ENCODE measurements at regions not wholly inside any gene's neighbourhood (a gene's known extent, or its start where the extent isn't known, plus 50 kb on each side); places are given as distances from the start of the nearest gene placed in this dataset.

GRCh38 chr19:57037556-57037955 is 82.2 kb upstream of the USP29 start:
- H3K36me3 ChIP-seq (ENCODE audit: control insufficient read depth in 1 of 2, insufficient read depth in 2 of 2, low read length in 2 of 2): no peaks in the 10 kb centered on the region
- BruUV-seq (replicated peaks): no TSS peak
- ChIA-PET CTCF (no interaction called here), POLR2A (no interaction called here), RAD21 (ENCODE audit: low non-redundant PET in 1 of 2, low total read pairs in 2 of 2, uncharacterized antibody in 2 of 2, unreplicated experiment in 2 of 2) (no interaction called here)
- H3K27ac ChIP-seq (ENCODE audit: low read depth, low read length): no peak overlapping the region
- peaks cover 0 to 16% of the 10 kb centered on the region in 2 experiments; a peak in 2 of 4 replicates for H3K9me3 ChIP-seq (ENCODE audit: control insufficient read depth in 1 of 2, insufficient read depth in 1 of 2, low read depth in 1 of 2, low read length in 2 of 2)
- H3K4me3 ChIP-seq (replicated peaks in 1 of 2; ENCODE audit: low read depth in 1 of 2, low read length in 2 of 2): no peak overlapping the region
- H3K27me3 ChIP-seq (ENCODE audit: insufficient read depth, low read length): no peaks in the 10 kb centered on the region
- H3K79me2 ChIP-seq (ENCODE audit: insufficient read depth, low read length): no peaks in the 10 kb centered on the region
- H3K9me2 ChIP-seq (ENCODE audit: insufficient read depth): no peaks in the 10 kb centered on the region
- no peak for DNase-seq (ENCODE audit: low read depth, low spot score)
- H3K4me2 ChIP-seq (ENCODE audit: low read length): no peak overlapping the region
- no peak overlapping the region for H2AFZ ChIP-seq (ENCODE audit: low read depth, low read length, poor library complexity, severe bottlenecking)
- H4K20me1 ChIP-seq (ENCODE audit: insufficient read depth): no peaks in the 10 kb centered on the region
- intact Hi-C loops (cut with micrococcal nuclease): no loop called here
- no peaks in the 10 kb centered on the region for H3K4me1 ChIP-seq (ENCODE audit: control insufficient read depth in 1 of 2, insufficient read depth in 2 of 2, low read length in 2 of 2)
- no peak for ATAC-seq
- no peak overlapping the region for H3K9ac ChIP-seq (ENCODE audit: low read length)
- TF ChIP-seq ELF1 (IDR thresholded peaks at IDR 0.05; ENCODE audit: borderline replicate concordance, low read depth) (no peak), EZH2 (IDR thresholded peaks at IDR 0.05) (no peak), POLR2AphosphoS5 (IDR thresholded peaks at IDR 0.05; ENCODE audit: low read depth, low read length) (no peak), TCF7L2 (IDR thresholded peaks at IDR 0.05; ENCODE audit: borderline replicate concordance, extremely low read depth, insufficient read depth, insufficient read length) (no peak), JUND (IDR thresholded peaks at IDR 0.05) (no peak), CEBPB (IDR thresholded peaks at IDR 0.05; ENCODE audit: low read depth) (no peak), CBX3 (IDR thresholded peaks at IDR 0.05; ENCODE audit: low read depth) (no peak), YY1 (IDR thresholded peaks at IDR 0.05; ENCODE audit: extremely low read depth, insufficient replicate concordance, low read depth, low read length) (no peak), SIN3A (IDR thresholded peaks at IDR 0.05; ENCODE audit: low read depth) (no peak), POLR2A (IDR thresholded peaks at IDR 0.05; ENCODE audit: borderline replicate concordance, extremely low read depth, insufficient read depth, insufficient read length) (no peak), ATF3 (IDR thresholded peaks at IDR 0.05) (no peak), ZFX (IDR thresholded peaks at IDR 0.05) (no peak), ZBTB33 (IDR thresholded peaks at IDR 0.05; ENCODE audit: extremely low read depth, insufficient replicate concordance, low read length) (no peak), CTCF (IDR thresholded peaks at IDR 0.05 in 2 of 3, conservative IDR thresholded peaks at IDR 0.05 in 1 of 3; ENCODE audit: borderline replicate concordance in 1 of 3, insufficient read depth in 1 of 3, low read depth in 2 of 3, low read length in 2 of 3) (no peak), REST (IDR thresholded peaks at IDR 0.05; ENCODE audit: low read depth) (no peak)
